Prostate gland (tissue), 2 donors: ENCODE measurements at regions not wholly inside any gene's neighbourhood (a gene's known extent, or its start where the extent isn't known, plus 50 kb on each side); places are given as distances from the start of the nearest gene placed in this dataset.

Experiments used
- CTCF ChIP-seq, 4 experiments: fragments of 200-600 bp in 2 of 4; fragments of 450-650 bp in 2 of 4; sonication (generic) in 2 of 4; IDR thresholded peaks; 1 replicate in 3 of 4; 2 replicates in 1 of 4; pipeline ENCODE4 v1.5.1; 2016 to 2019; ENCODE audit warnings: antibody characterized with exemption in 4 of 4, mild to moderate bottlenecking in 2 of 4, moderate library complexity in 2 of 4
- POLR2AphosphoS5 ChIP-seq: sonication (generic); formaldehyde crosslinking; IDR thresholded peaks from one replicate; pipeline ENCODE4 v1.6.1; 2017; ENCODE audit warnings: antibody characterized with exemption

- TF ChIP-seq CTCF (IDR thresholded peaks at IDR 0.05) (no peak), POLR2AphosphoS5 (no peak)
Measured at GRCh38 chr20:60087563-60088105, 129.4 kb downstream of the CDH26 start.
